IMR-90 (cell line): ENCODE measurements at regions not wholly inside any gene's neighbourhood (a gene's known extent, or its start where the extent isn't known, plus 50 kb on each side); places are given as distances from the start of the nearest gene placed in this dataset.

ENCODE experiments used
- ATAC-seq: fragments of 200-7000 bp; cut with Tn5 transposase; 2 replicates; pipeline ENCODE4 v1.9.1; 2020; ENCODE audit warnings: low read depth, mild to moderate bottlenecking, moderate library complexity
- BruUV-seq: library from RNA; stranded (reverse); fragments of 400-500 nt; replicated peaks from 2 replicates; lab custom pipeline; 2021; lab: Mats Ljungman, UMichigan
- CTCF ChIA-PET: fragments of 300-600 bp; formaldehyde crosslinking; extraction: SDS; loops from one replicate; lab custom pipeline; 2021; ENCODE audit warnings: antibody characterized with exemption; lab: Yijun Ruan, JAX
- POLR2A ChIA-PET: fragments of 300-600 bp; sonication (Branson Sonifier 250); formaldehyde crosslinking; loops from one replicate; lab custom pipeline; 2022; ENCODE audit warnings: antibody characterized with exemption; ENCODE audit not compliant: unreplicated experiment; lab: Charles Lee
- DNase-seq: peaks from one replicate; pipeline ENCODE4 v3.0.0; 2013
- H2AFZ ChIP-seq: replicated peaks from 2 replicates; pipeline ENCODE3; 2013; ENCODE audit warnings: low read length, mild to moderate bottlenecking; ENCODE audit not compliant: poor library complexity
- H2AK5ac ChIP-seq: 2 replicates; pipeline ENCODE4 v1.6.1; 2013; ENCODE audit warnings: low read depth, low read length, inconsistent platforms
- H2AK9ac ChIP-seq: replicated peaks from 2 replicates; pipeline ENCODE3; 2013; ENCODE audit warnings: mild to moderate bottlenecking, low read depth, low read length, moderate library complexity; ENCODE audit not compliant: poor library complexity
- H2BK120ac ChIP-seq: 2 replicates; pipeline ENCODE4 v1.6.1; 2013; ENCODE audit warnings: low read depth, low read length, inconsistent platforms
- H2BK15ac ChIP-seq: 3 replicates; pipeline ENCODE4 v1.6.1; 2013; ENCODE audit warnings: low read depth, low read length, inconsistent platforms
- H2BK20ac ChIP-seq: 2 replicates; pipeline ENCODE4 v1.6.1; 2013; ENCODE audit warnings: low read depth, mild to moderate bottlenecking, inconsistent platforms, low read length, moderate library complexity
- H2BK5ac ChIP-seq: 2 replicates; pipeline ENCODE4 v1.6.1; 2013; ENCODE audit warnings: mild to moderate bottlenecking, low read depth, low read length, inconsistent platforms; ENCODE audit not compliant: poor library complexity, severe bottlenecking
- H3K14ac ChIP-seq: replicated peaks from 2 replicates; pipeline ENCODE4 v1.6.1; 2013; ENCODE audit warnings: low read depth, low read length, inconsistent platforms
- H3K18ac ChIP-seq: 2 replicates; pipeline ENCODE4 v1.6.1; 2013; ENCODE audit warnings: low read depth, low read length, control low read depth
- H3K23ac ChIP-seq: 2 replicates; pipeline ENCODE4 v1.6.1; 2013; ENCODE audit warnings: low read depth, low read length, inconsistent platforms
- H3K27ac ChIP-seq: 2 replicates; pipeline ENCODE4 v1.5.1; 2013; ENCODE audit warnings: mild to moderate bottlenecking, control low read depth, low read length; ENCODE audit not compliant: insufficient read depth
- H3K27me3 ChIP-seq: 2 replicates; pipeline ENCODE4 v1.6.1; 2013; ENCODE audit warnings: low read length; ENCODE audit not compliant: control insufficient read depth, insufficient read depth
- H3K36me3 ChIP-seq: 2 replicates; pipeline ENCODE4 v1.6.1; 2013; ENCODE audit warnings: low read length, mixed read lengths; ENCODE audit not compliant: control insufficient read depth, insufficient read depth
- H3K4ac ChIP-seq: 2 replicates; pipeline ENCODE4 v1.6.1; 2013; ENCODE audit warnings: low read depth, low read length, inconsistent platforms
- H3K4me1 ChIP-seq: 2 replicates; pipeline ENCODE4 v1.6.1; 2013; ENCODE audit warnings: low read length, mixed read lengths; ENCODE audit not compliant: control insufficient read depth, insufficient read depth
- H3K4me2 ChIP-seq: 2 replicates; pipeline ENCODE4 v1.6.1; 2013; ENCODE audit warnings: low read depth, mild to moderate bottlenecking, control low read depth, low read length, moderate library complexity
- H3K4me3 ChIP-seq: 2 replicates; pipeline ENCODE4 v1.5.1; 2013; ENCODE audit warnings: low read depth, mild to moderate bottlenecking, control low read depth, low read length, moderate library complexity; ENCODE audit not compliant: insufficient read depth
- H3K56ac ChIP-seq: 2 replicates; pipeline ENCODE4 v1.6.1; 2013; ENCODE audit warnings: low read length, inconsistent platforms; ENCODE audit not compliant: insufficient read depth; ENCODE audit errors: extremely low read depth
- H3K79me1 ChIP-seq, 2 experiments: 2 replicates each; pipeline ENCODE4 v1.6.1; 2013; ENCODE audit warnings: low read length in 2 of 2, inconsistent platforms in 1 of 2, low read depth in 1 of 2
- H3K9ac ChIP-seq: 2 replicates; pipeline ENCODE4 v1.6.1; 2013; ENCODE audit warnings: low read depth, low read length, control low read depth
- H3K9me1 ChIP-seq: 2 replicates; pipeline ENCODE4 v1.6.1; 2013; ENCODE audit warnings: low read length, inconsistent platforms; ENCODE audit not compliant: insufficient read depth
- H3K9me3 ChIP-seq: 2 replicates; pipeline ENCODE4 v1.6.1; 2013; ENCODE audit warnings: low read length; ENCODE audit not compliant: control insufficient read depth, insufficient read depth
- H4K20me1 ChIP-seq: 2 replicates; pipeline ENCODE4 v1.6.1; 2013; ENCODE audit warnings: low read length, inconsistent platforms; ENCODE audit not compliant: insufficient read depth
- H4K5ac ChIP-seq: 2 replicates; pipeline ENCODE4 v1.6.1; 2013; ENCODE audit warnings: mild to moderate bottlenecking, low read depth, low read length, control low read depth
- H4K8ac ChIP-seq, 2 experiments: 2 replicates each; pipeline ENCODE4 v1.6.1; 2013; ENCODE audit warnings: low read depth in 2 of 2, low read length in 2 of 2, control low read depth in 1 of 2, inconsistent platforms in 1 of 2
- H4K91ac ChIP-seq: 2 replicates; pipeline ENCODE4 v1.6.1; 2013; ENCODE audit warnings: low read depth, low read length, inconsistent platforms; ENCODE audit not compliant: insufficient read depth
- BHLHE40 ChIP-seq: fragments of 150-350 bp; IDR thresholded peaks from 2 replicates; pipeline ENCODE4 v1.6.1; 2016; ENCODE audit warnings: mild to moderate bottlenecking, low read depth, low read length
- CEBPB ChIP-seq: IDR thresholded peaks from 2 replicates; pipeline ENCODE4 v1.6.1; 2012; ENCODE audit warnings: low read depth, low read length, improper control_type of control experiment
- CHD1 ChIP-seq: IDR thresholded peaks from 2 replicates; pipeline ENCODE4 v1.6.1; 2012; ENCODE audit warnings: low read depth, low read length, improper control_type of control experiment
- MAFK ChIP-seq: IDR thresholded peaks from 2 replicates; pipeline ENCODE4 v1.6.1; 2012; ENCODE audit warnings: low read depth, low read length, improper control_type of control experiment
- RAD21 ChIP-seq: IDR thresholded peaks from 2 replicates; pipeline ENCODE4 v1.6.1; 2012; ENCODE audit warnings: low read length, improper control_type of control experiment
- dilution Hi-C: fragments of 300-500 bp; cut with HindIII; formaldehyde crosslinking; loops from one replicate; pipeline ENCODE4 v1.14.3; 2018; ENCODE audit warnings: low sequenced_read_pairs; ENCODE audit not compliant: unreplicated experiment
- in situ Hi-C: fragments of 300-500 bp; cut with MboI; formaldehyde crosslinking; loops from 3 replicates; pipeline ENCODE4 v1.14.3; 2019; ENCODE audit warnings: low sequenced_read_pairs, inconsistent platforms, mixed read lengths
- intact Hi-C: fragments of 100-400 bp; cut with micrococcal nuclease; formaldehyde crosslinking; loops from 2 replicates; pipeline ENCODE4 v1.10.0; 2022
- TF ChIP-seq, protein P1 (sequence below): fragments of 150-350 bp; IDR thresholded peaks from 2 replicates; pipeline ENCODE4 v1.6.1; 2017; ENCODE audit warnings: mild to moderate bottlenecking, antibody characterized with exemption, low read length, low read depth

DNA sequence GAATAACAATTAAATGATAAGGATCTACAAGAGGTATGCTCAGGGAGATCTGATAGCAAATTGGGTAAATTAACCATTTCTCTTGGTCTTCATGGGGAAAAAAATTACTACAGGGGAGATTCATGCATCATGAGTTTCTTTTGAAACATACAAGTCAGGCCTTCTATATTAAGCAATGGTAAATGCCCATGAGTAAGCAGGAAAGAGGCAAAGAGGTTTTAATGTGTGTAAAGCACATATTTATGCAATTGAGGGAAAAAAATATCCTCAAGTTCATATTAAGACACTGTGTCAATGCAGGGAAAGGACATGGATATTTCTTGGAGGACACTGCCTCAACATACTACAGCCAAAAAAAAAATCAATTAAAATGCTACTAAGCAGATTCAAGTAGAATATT is 73.4 kb upstream of the NR4A3 start:
- H2BK15ac ChIP-seq, result no peak overlapping the region
- DNase-seq (no peak), ATAC-seq (no peak)
- ChIA-PET POLR2A (no interaction called here), CTCF (no interaction called here)
- H3K18ac ChIP-seq, result no peak overlapping the region
- H3K14ac ChIP-seq, result no peak overlapping the region
- no peaks in the 10 kb centered on the region for H3K79me1 ChIP-seq
- intact Hi-C loops, result no loop called here
- no TSS peak for BruUV-seq
- no peak overlapping the region for H2BK20ac ChIP-seq
- no peak overlapping the region for H3K56ac ChIP-seq
- no peaks in the 10 kb centered on the region for H3K36me3 ChIP-seq
- H3K27ac ChIP-seq, result no peak overlapping the region
- H3K4me1 ChIP-seq, result no peaks in the 10 kb centered on the region
- in situ Hi-C loops, result no loop called here
- H4K5ac ChIP-seq, result no peak overlapping the region
- no peak overlapping the region for H2BK120ac ChIP-seq
- H3K9ac ChIP-seq, result no peak overlapping the region
- H2AFZ ChIP-seq, result no peak overlapping the region
- H3K9me1 ChIP-seq, result no peaks in the 10 kb centered on the region
- H3K4me3 ChIP-seq, result no peak overlapping the region
- H3K9me3 ChIP-seq, result no peaks in the 10 kb centered on the region
- no peaks in the 10 kb centered on the region for H4K20me1 ChIP-seq
- H3K23ac ChIP-seq, result no peak overlapping the region
- H4K91ac ChIP-seq, result no peak overlapping the region
- H3K4me2 ChIP-seq, result no peak overlapping the region
- no peak overlapping the region for H4K8ac ChIP-seq
- no peak overlapping the region for H2AK5ac ChIP-seq
- TF ChIP-seq, protein P1, sequence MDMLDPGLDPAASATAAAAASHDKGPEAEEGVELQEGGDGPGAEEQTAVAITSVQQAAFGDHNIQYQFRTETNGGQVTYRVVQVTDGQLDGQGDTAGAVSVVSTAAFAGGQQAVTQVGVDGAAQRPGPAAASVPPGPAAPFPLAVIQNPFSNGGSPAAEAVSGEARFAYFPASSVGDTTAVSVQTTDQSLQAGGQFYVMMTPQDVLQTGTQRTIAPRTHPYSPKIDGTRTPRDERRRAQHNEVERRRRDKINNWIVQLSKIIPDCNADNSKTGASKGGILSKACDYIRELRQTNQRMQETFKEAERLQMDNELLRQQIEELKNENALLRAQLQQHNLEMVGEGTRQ, result no peak
- no peak for TF ChIP-seq CEBPB
- no peak for TF ChIP-seq RAD21
- TF ChIP-seq MAFK, result no peak
- no peak for TF ChIP-seq BHLHE40
- TF ChIP-seq CHD1, result no peak
- H3K4ac ChIP-seq, result no peak overlapping the region
- H2BK5ac ChIP-seq, result no peak overlapping the region
- dilution Hi-C loops, result no loop called here
- no peak overlapping the region for H2AK9ac ChIP-seq
- H3K27me3 ChIP-seq, result no peaks in the 10 kb centered on the region; the same call in 1 of the 2 replicates
